Peyer's patch (tissue), 4 donors: ENCODE measurements at regions not wholly inside any gene's neighbourhood (a gene's known extent, or its start where the extent isn't known, plus 50 kb on each side); places are given as distances from the start of the nearest gene placed in this dataset.

ENCODE experiments used
- DNase-seq, 3 donors: peaks; one replicate each; pipeline ENCODE4 v3.0.0-alpha.2; 2017 to 2019
- H3K27ac ChIP-seq, 4 donors: fragments of 200-600 bp; sonication (generic); one replicate each; pipeline ENCODE4 v1.5.1; 2016 to 2019
- H3K27me3 ChIP-seq, 2 donors: fragments of 200-600 bp; sonication (generic); one replicate each; pipeline ENCODE4 v1.5.1; 2019
- H3K36me3 ChIP-seq, 3 donors: fragments of 200-600 bp; sonication (generic); one replicate each; pipeline ENCODE4 v1.5.1; 2016 to 2019
- H3K4me1 ChIP-seq, 4 donors: fragments of 200-600 bp; sonication (generic); one replicate each; pipeline ENCODE4 v1.5.1; 2016 to 2019
- H3K4me3 ChIP-seq, 4 donors: fragments of 200-600 bp; sonication (generic); 1 replicate in 3 of 4; 2 replicates in 1 of 4; pipeline ENCODE4 v1.5.1; 2016 to 2019; ENCODE audit warnings: mild to moderate bottlenecking in 1 of 4
- H3K9me3 ChIP-seq, 4 donors: fragments of 200-600 bp; sonication (generic); one replicate each; pipeline ENCODE4 v1.5.1; 2016 to 2019; ENCODE audit warnings: mild to moderate bottlenecking in 1 of 4
- CTCF ChIP-seq, 6 experiments: fragments of 450-650 bp in 4 of 6; fragments of 200-600 bp in 2 of 6; sonication (generic) in 1 of 6; IDR thresholded peaks; one replicate each; pipeline ENCODE4 v1.5.1; 2017 to 2019; ENCODE audit warnings: antibody characterized with exemption in 6 of 6, mild to moderate bottlenecking in 3 of 6, moderate library complexity in 1 of 6
- POLR2A ChIP-seq, 2 donors: fragments of 450-650 bp; IDR thresholded peaks; one replicate each; pipeline ENCODE4 v1.5.1; 2017; ENCODE audit warnings: antibody characterized with exemption in 2 of 2, mild to moderate bottlenecking in 2 of 2, moderate library complexity in 2 of 2

DNA sequence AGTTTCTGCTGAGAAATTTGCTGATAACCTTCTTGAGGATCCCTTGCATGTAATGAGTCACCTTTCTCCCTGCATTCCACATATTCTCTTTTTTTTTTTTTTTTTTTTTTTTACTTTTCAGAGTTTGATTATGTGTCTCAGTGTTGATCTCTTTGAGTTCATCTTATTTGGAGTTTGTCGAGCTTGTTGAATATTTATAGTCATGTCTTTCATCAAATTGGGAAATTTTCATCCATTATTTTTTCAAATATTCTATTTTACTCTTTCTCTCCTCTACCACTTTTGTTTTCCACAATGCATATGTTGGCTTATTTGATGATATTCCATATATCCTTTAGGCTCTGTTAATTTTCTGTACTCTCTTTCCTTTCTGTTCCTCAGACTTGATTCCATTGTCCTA, 136.1 kb downstream of the MAD2L1 start:
- no peaks in the 10 kb centered on the region for H3K36me3 ChIP-seq
- no peak for TF ChIP-seq POLR2A (IDR thresholded peaks at IDR 0.05)
- no peaks in the 10 kb centered on the region for H3K4me1 ChIP-seq
- no peaks in the 10 kb centered on the region for H3K9me3 ChIP-seq
- no peaks in the 10 kb centered on the region for H3K27me3 ChIP-seq
- H3K27ac ChIP-seq = no peak overlapping the region
- H3K4me3 ChIP-seq = no peak overlapping the region
- no peak for DNase-seq

GRCh38 chr4:119921830-119922229, 144.8 kb downstream of the MAD2L1 start:
- no peaks in the 10 kb centered on the region for H3K9me3 ChIP-seq
- H3K36me3 ChIP-seq = no peaks in the 10 kb centered on the region
- H3K4me3 ChIP-seq = no peak overlapping the region
- no peak for DNase-seq
- no peak overlapping the region for H3K27ac ChIP-seq
- no peaks in the 10 kb centered on the region for H3K4me1 ChIP-seq
- no peak for TF ChIP-seq POLR2A (IDR thresholded peaks at IDR 0.05)
- TF ChIP-seq CTCF (IDR thresholded peaks at IDR 0.05) = no peak
- no peaks in the 10 kb centered on the region for H3K27me3 ChIP-seq

GRCh38 chr4:119906277-119906676, 160.4 kb downstream of the MAD2L1 start:
- no peaks in the 10 kb centered on the region for H3K4me1 ChIP-seq
- H3K9me3 ChIP-seq = no peaks in the 10 kb centered on the region
- no peak for DNase-seq
- no peaks in the 10 kb centered on the region for H3K27me3 ChIP-seq
- no peak for TF ChIP-seq CTCF (IDR thresholded peaks at IDR 0.05)
- TF ChIP-seq POLR2A (IDR thresholded peaks at IDR 0.05) = no peak
- no peaks in the 10 kb centered on the region for H3K36me3 ChIP-seq
- no peak overlapping the region for H3K27ac ChIP-seq
- no peak overlapping the region for H3K4me3 ChIP-seq

- H3K4me1 ChIP-seq = no peaks in the 10 kb centered on the region
- no peaks in the 10 kb centered on the region for H3K9me3 ChIP-seq
- no peak for TF ChIP-seq CTCF (IDR thresholded peaks at IDR 0.05)
- no peak for TF ChIP-seq POLR2A (IDR thresholded peaks at IDR 0.05)
- DNase-seq = no peak
- H3K27ac ChIP-seq = no peak overlapping the region
- H3K4me3 ChIP-seq = no peak overlapping the region
- H3K27me3 ChIP-seq = no peaks in the 10 kb centered on the region
- H3K36me3 ChIP-seq = no peaks in the 10 kb centered on the region
Observed at GRCh38 chr4:119898211-119898610, 168.4 kb downstream of the MAD2L1 start.

- Histone ChIP-seq H3K27me3 (no peaks in the 10 kb centered on the region), H3K9me3 (no peaks in the 10 kb centered on the region), H3K27ac (no peak overlapping the region), H3K4me3 (no peak overlapping the region), H3K4me1 (no peaks in the 10 kb centered on the region), H3K36me3 (no peaks in the 10 kb centered on the region)
- TF ChIP-seq CTCF (IDR thresholded peaks at IDR 0.05) (no peak), POLR2A (IDR thresholded peaks at IDR 0.05) (no peak)
- no peak for DNase-seq
Observed at GRCh38 chr4:119897260-119897659, 169.4 kb downstream of the MAD2L1 start.

DNA sequence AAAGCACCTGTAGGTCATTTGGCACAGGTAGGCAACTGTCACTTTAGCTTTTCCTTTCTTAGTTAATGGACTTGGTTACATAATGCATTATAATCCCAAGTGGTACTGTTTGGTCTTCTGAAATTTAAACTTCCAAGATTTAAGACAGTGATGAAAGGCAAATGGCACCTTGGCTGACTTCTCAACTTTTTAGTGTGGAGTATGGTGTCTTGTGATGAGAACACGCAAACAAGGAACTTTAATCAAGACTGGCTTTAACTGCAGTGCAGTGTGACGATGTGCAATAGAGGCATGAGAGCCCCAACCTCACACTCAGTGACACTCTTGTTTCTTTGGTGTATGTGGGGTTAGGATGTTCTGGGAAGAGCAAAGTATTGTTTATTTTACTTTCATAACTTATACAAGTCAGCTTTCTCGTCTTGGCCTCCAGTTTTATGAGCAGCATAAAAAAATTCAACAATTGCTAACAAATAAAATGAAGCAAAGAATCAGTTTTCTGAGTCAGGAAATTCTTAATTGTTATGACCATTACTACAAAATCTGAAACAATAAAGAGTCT, 171.9 kb downstream of the MAD2L1 start:
- no peak overlapping the region for H3K27ac ChIP-seq
- no peak for DNase-seq
- no peaks in the 10 kb centered on the region for H3K27me3 ChIP-seq
- no peaks in the 10 kb centered on the region for H3K9me3 ChIP-seq
- no peaks in the 10 kb centered on the region for H3K36me3 ChIP-seq
- TF ChIP-seq CTCF (IDR thresholded peaks at IDR 0.05) (no peak), POLR2A (IDR thresholded peaks at IDR 0.05) (no peak)
- no peak overlapping the region for H3K4me3 ChIP-seq
- no peaks in the 10 kb centered on the region for H3K4me1 ChIP-seq
